PC-9 (cell line): ENCODE measurements at regions not wholly inside any gene's neighbourhood (a gene's known extent, or its start where the extent isn't known, plus 50 kb on each side); places are given as distances from the start of the nearest gene placed in this dataset.

Source experiments
- BruUV-seq: library from RNA; stranded (reverse); fragments of 400-500 nt; replicated peaks from 2 replicates; lab custom pipeline; 2021; lab: Mats Ljungman, UMichigan
- CTCF ChIA-PET: fragments of 300-600 bp; sonication (Branson Sonifier 250); formaldehyde crosslinking; loops from one replicate; lab custom pipeline; 2022; ENCODE audit warnings: antibody characterized with exemption; lab: Charles Lee
- POLR2A ChIA-PET: fragments of 300-600 bp; sonication (Branson Sonifier 250); formaldehyde crosslinking; loops from one replicate; lab custom pipeline; 2022; ENCODE audit warnings: antibody characterized with exemption; ENCODE audit not compliant: unreplicated experiment; lab: Charles Lee
- DNase-seq, 2 experiments: peaks; one replicate each; pipeline versions ENCODE4 v3.0.0 to v3.0.0-alpha.2; 2015 to 2022; ENCODE audit warnings: mixed read lengths in 1 of 2
- H2AFZ ChIP-seq: fragments of 200-600 bp; sonication (generic); 2 replicates; pipeline ENCODE4 v1.8.1; 2017; ENCODE audit warnings: antibody characterized with exemption
- H3F3A ChIP-seq: fragments of 200-600 bp; sonication (generic); 2 replicates; pipeline ENCODE4 v1.8.1; 2017; ENCODE audit warnings: antibody characterized with exemption, mild to moderate bottlenecking, low read depth; ENCODE audit not compliant: insufficient read depth
- H3K27ac ChIP-seq: fragments of 200-600 bp; sonication (generic); 2 replicates; pipeline ENCODE4 v1.6.1; 2016; ENCODE audit warnings: mixed run types
- H3K27me3 ChIP-seq: fragments of 200-600 bp; sonication (generic); 2 replicates; pipeline ENCODE4 v1.6.1; 2016; ENCODE audit warnings: low read depth, mixed run types; ENCODE audit not compliant: insufficient read depth
- H3K36me3 ChIP-seq: fragments of 200-600 bp; sonication (generic); 2 replicates; pipeline ENCODE4 v1.6.1; 2016; ENCODE audit warnings: low read depth, mixed run types
- H3K4me1 ChIP-seq: fragments of 200-600 bp; sonication (generic); replicated peaks from 2 replicates; pipeline ENCODE4 v1.6.1; 2016; ENCODE audit warnings: mixed run types; ENCODE audit not compliant: insufficient read depth
- H3K4me2 ChIP-seq: fragments of 200-600 bp; sonication (generic); 2 replicates; pipeline ENCODE4 v1.6.1; 2017; ENCODE audit warnings: mixed run types
- H3K4me3 ChIP-seq: fragments of 200-600 bp; sonication (generic); 2 replicates; pipeline ENCODE4 v1.6.1; 2016; ENCODE audit warnings: mixed run types
- H3K79me2 ChIP-seq: fragments of 200-600 bp; sonication (generic); 2 replicates; pipeline ENCODE4 v1.6.1; 2017; ENCODE audit warnings: low read depth, mixed run types
- H3K9me2 ChIP-seq: fragments of 200-600 bp; sonication (generic); 2 replicates; pipeline ENCODE4 v1.8.1; 2017; ENCODE audit warnings: mild to moderate bottlenecking; ENCODE audit not compliant: insufficient read depth
- H3K9me3 ChIP-seq: fragments of 200-600 bp; sonication (generic); 2 replicates; pipeline ENCODE4 v1.8.1; 2016; ENCODE audit warnings: low read depth; ENCODE audit not compliant: insufficient read depth
- H4K20me1 ChIP-seq: fragments of 200-600 bp; sonication (generic); 2 replicates; pipeline ENCODE4 v1.8.1; 2017; ENCODE audit not compliant: insufficient read depth
- EZH2 ChIP-seq: fragments of 200-600 bp; sonication (generic); IDR thresholded peaks from 2 replicates; pipeline ENCODE4 v1.8.0; 2017; ENCODE audit warnings: antibody characterized with exemption, low read depth
- intact Hi-C: fragments of 100-400 bp; cut with micrococcal nuclease; formaldehyde crosslinking; loops from one replicate; pipeline ENCODE4 v1.10.0; 2022; ENCODE audit not compliant: unreplicated experiment
- TF ChIP-seq, protein P1 (sequence below): fragments of 200-600 bp; sonication (generic); conservative IDR thresholded peaks from 2 replicates; pipeline ENCODE4 v1.6.1; 2017; ENCODE audit warnings: mixed run types, antibody characterized with exemption, mild to moderate bottlenecking, moderate library complexity

DNA sequence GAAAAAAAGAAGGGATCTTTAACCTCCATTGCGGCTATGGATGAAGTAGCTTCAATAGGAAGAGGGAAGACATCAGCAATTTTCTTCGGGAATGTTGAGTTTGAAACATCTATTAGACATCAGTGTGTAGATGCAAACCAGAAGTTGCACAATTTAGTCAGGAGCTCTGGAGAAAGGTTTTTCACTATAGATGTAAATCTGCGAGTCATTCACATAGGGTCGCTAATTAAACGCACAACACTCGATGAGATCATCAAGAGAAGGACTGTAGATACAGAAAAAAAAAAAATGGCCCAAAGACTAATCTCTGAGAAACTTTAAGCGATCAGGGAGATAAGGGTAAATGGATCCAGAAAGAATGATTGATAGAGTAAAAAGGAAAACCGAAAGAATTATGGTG is 61.7 kb upstream of the TES start:
- Histone ChIP-seq H3K27me3 (no peaks in the 10 kb centered on the region), H3K27ac (no peak overlapping the region), H2AFZ (no peak overlapping the region), H3K79me2 (no peaks in the 10 kb centered on the region), H3K4me3 (no peak overlapping the region), H3K36me3 (no peaks in the 10 kb centered on the region), H3F3A (no peaks in the 10 kb centered on the region), H3K4me2 (no peak overlapping the region), H3K4me1 (no peaks in the 10 kb centered on the region), H3K9me2 (0 out of 2 replicates have a peak, but pooled peaks cover 5% of the 10 kb centered on the region), H3K9me3 (no peaks in the 10 kb centered on the region; the same call in 1 of the 2 replicates), H4K20me1 (no peaks in the 10 kb centered on the region)
- no TSS peak for BruUV-seq
- TF ChIP-seq, protein P1, sequence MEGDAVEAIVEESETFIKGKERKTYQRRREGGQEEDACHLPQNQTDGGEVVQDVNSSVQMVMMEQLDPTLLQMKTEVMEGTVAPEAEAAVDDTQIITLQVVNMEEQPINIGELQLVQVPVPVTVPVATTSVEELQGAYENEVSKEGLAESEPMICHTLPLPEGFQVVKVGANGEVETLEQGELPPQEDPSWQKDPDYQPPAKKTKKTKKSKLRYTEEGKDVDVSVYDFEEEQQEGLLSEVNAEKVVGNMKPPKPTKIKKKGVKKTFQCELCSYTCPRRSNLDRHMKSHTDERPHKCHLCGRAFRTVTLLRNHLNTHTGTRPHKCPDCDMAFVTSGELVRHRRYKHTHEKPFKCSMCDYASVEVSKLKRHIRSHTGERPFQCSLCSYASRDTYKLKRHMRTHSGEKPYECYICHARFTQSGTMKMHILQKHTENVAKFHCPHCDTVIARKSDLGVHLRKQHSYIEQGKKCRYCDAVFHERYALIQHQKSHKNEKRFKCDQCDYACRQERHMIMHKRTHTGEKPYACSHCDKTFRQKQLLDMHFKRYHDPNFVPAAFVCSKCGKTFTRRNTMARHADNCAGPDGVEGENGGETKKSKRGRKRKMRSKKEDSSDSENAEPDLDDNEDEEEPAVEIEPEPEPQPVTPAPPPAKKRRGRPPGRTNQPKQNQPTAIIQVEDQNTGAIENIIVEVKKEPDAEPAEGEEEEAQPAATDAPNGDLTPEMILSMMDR, result no peak
- no peak for TF ChIP-seq EZH2
- intact Hi-C loops, result no loop called here
- ChIA-PET POLR2A (no interaction called here), CTCF (no interaction called here)
- DNase-seq, result no peak

DNA sequence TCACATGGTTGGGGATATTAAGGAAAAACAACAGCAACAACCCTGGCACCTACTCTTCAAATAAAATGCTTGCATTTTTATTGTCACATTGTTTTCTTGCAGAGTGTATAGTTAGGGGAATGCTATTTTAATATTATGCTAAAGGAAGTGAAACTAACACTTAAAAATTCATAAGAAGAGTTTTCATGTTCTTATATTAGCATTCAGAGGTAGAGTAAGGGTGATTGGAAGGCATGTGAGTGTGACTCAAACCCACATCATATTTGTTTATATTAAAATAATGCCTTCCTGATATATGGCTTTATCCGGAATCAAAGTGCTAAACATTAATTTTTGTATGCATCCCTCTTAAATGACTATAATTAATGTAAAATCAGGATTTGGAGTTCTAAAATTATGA is 59.8 kb upstream of the TES start:
- POLR2A ChIA-PET, result no interaction called here
- BruUV-seq, result no TSS peak
- H3K9me3 ChIP-seq, result no peaks in the 10 kb centered on the region; the same call in 1 of the 2 replicates
- intact Hi-C loops, result no loop called here
- no peaks in the 10 kb centered on the region for H3K4me1 ChIP-seq
- H3K36me3 ChIP-seq, result no peaks in the 10 kb centered on the region
- TF ChIP-seq, protein P1, result no peak
- no peak for TF ChIP-seq EZH2
- H3F3A ChIP-seq, result no peaks in the 10 kb centered on the region
- H3K9me2 ChIP-seq, result 0 out of 2 replicates have a peak, but pooled peaks cover 5% of the 10 kb centered on the region
- no peaks in the 10 kb centered on the region for H3K79me2 ChIP-seq
- H4K20me1 ChIP-seq, result no peaks in the 10 kb centered on the region
- no peaks in the 10 kb centered on the region for H3K27me3 ChIP-seq
- no peak overlapping the region for H3K27ac ChIP-seq
- CTCF ChIA-PET, result no interaction called here
- H3K4me2 ChIP-seq, result no peak overlapping the region
- H2AFZ ChIP-seq, result no peak overlapping the region
- H3K4me3 ChIP-seq, result no peak overlapping the region
- DNase-seq, result no peak

DNA sequence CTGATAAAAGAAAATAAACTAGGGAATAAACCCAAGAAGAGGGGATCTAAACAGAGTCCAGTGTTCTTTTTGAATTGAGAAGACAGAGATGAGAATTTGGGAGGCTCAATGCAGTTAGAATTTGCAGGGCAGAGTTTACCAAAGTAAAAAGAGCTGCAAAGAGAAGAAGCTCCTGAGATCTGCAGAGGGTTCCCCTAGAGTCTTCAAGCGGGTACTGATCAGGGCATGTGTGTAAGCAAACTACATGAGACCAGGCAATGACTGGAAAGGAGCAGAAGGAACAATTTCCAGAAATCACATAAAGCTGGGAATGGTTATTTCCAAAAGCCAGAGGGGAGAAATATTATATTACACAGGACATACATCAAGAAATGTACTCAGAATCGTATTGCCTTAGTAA is 58.1 kb upstream of the TES start:
- DNase-seq, result no peak
- BruUV-seq, result no TSS peak
- Histone ChIP-seq H4K20me1 (no peaks in the 10 kb centered on the region), H3F3A (no peaks in the 10 kb centered on the region), H3K27ac (no peak overlapping the region), H3K9me2 (0 out of 2 replicates have a peak, but pooled peaks cover 5% of the 10 kb centered on the region), H3K36me3 (no peaks in the 10 kb centered on the region), H3K4me3 (no peak overlapping the region), H2AFZ (no peak overlapping the region), H3K9me3 (no peaks in the 10 kb centered on the region; the same call in 1 of the 2 replicates), H3K79me2 (no peaks in the 10 kb centered on the region), H3K4me1 (no peaks in the 10 kb centered on the region), H3K4me2 (no peak overlapping the region), H3K27me3 (no peaks in the 10 kb centered on the region)
- TF ChIP-seq, protein P1, result no peak
- TF ChIP-seq EZH2, result no peak
- ChIA-PET POLR2A (interaction anchor here (0.6 kb wide), 1 partner anchor 430 kb away, joined by 8 read pairs; no protein-coding TSS in a partner anchor), CTCF (no interaction called here)
- intact Hi-C loops, result no loop called here
